Gastrocnemius medialis (tissue), 4 donors: ENCODE measurements at regions not wholly inside any gene's neighbourhood (a gene's known extent, or its start where the extent isn't known, plus 50 kb on each side); places are given as distances from the start of the nearest gene placed in this dataset.

Experiments used
- ATAC-seq, 2 donors: fragments of 150-250 bp; one replicate each; pipeline ENCODE4 v1.9.1; 2016
- DNase-seq, 2 donors: peaks; one replicate each; pipeline ENCODE4 v3.0.0-alpha.2; 2019
- H3K27ac ChIP-seq, 4 donors: fragments of 200-600 bp; sonication (generic); 1 replicate in 1 of 4; 2 replicates in 3 of 4; pipeline ENCODE4 v1.5.1; 2016 to 2018; ENCODE audit warnings: mild to moderate bottlenecking in 2 of 4, moderate library complexity in 1 of 4
- H3K27me3 ChIP-seq, 3 donors: fragments of 200-600 bp; sonication (generic) in 2 of 3; 1 replicate in 1 of 3; 2 replicates in 2 of 3; pipeline versions ENCODE4 v1.5.1 to v1.6.0; 2016 to 2019; ENCODE audit warnings: mild to moderate bottlenecking in 1 of 3, moderate library complexity in 1 of 3
- H3K36me3 ChIP-seq, 2 donors: fragments of 200-600 bp; sonication (generic) in 1 of 2; one replicate each; pipeline ENCODE4 v1.5.1; 2017 to 2018
- H3K4me1 ChIP-seq, 2 donors: fragments of 200-600 bp; sonication (generic) in 1 of 2; one replicate each; pipeline ENCODE4 v1.5.1; 2016 to 2017; ENCODE audit warnings: mild to moderate bottlenecking in 2 of 2
- H3K4me3 ChIP-seq, 4 donors: fragments of 200-600 bp; sonication (generic) in 3 of 4; 1 replicate in 1 of 4; 2 replicates in 3 of 4; pipeline ENCODE4 v1.5.1; 2016 to 2019; ENCODE audit warnings: mild to moderate bottlenecking in 2 of 4
- H3K9me3 ChIP-seq, 3 donors: fragments of 200-600 bp; sonication (generic) in 2 of 3; 1 replicate in 1 of 3; 2 replicates in 2 of 3; pipeline ENCODE4 v1.5.1; 2016 to 2019
- POLR2A ChIP-seq, 2 donors: fragments of 450-650 bp; IDR thresholded peaks; one replicate each; pipeline ENCODE4 v1.6.1; 2017; ENCODE audit warnings: antibody characterized with exemption in 2 of 2, mild to moderate bottlenecking in 2 of 2, moderate library complexity in 2 of 2
- in situ Hi-C, 4 donors: fragments of 200-750 bp; cut with MboI; loops; one replicate each; pipeline versions ENCODE4 v1.15.0 to v1.8.0; 2017; ENCODE audit warnings: low sequenced_read_pairs in 4 of 4
- intact Hi-C: fragments of 100-400 bp; cut with DNase I; formaldehyde crosslinking; loops from one replicate; pipeline ENCODE4 v1.15.1; 2023; ENCODE audit warnings: low total_unique reads
- TF ChIP-seq, protein P1 (sequence below), 5 experiments: fragments of 450-650 bp in 3 of 5; fragments of 200-600 bp in 2 of 5; sonication (generic) in 2 of 5; IDR thresholded peaks in 4 of 5; conservative IDR thresholded peaks in 1 of 5; 1 replicate in 4 of 5; 2 replicates in 1 of 5; pipeline ENCODE4 v1.5.1; 2016 to 2019; ENCODE audit warnings: antibody characterized with exemption in 5 of 5, mild to moderate bottlenecking in 3 of 5, moderate library complexity in 3 of 5

- intact Hi-C loops: no loop called here
- no peak for ATAC-seq
- Histone ChIP-seq H3K27me3 (peaks cover 0 to 2% (median 0%) of the 10 kb centered on the region in 3 donors), H3K4me3 (no peak overlapping the region), H3K36me3 (no peaks in the 10 kb centered on the region), H3K4me1 (no peaks in the 10 kb centered on the region), H3K9me3 (no peaks in the 10 kb centered on the region), H3K27ac (no peak overlapping the region)
- in situ Hi-C loops: loop anchor here in 3 of 4 donors (10.0 to 25.0 kb wide), 2 partner anchors 1560 to 1572 kb away; no protein-coding TSS in a partner anchor
- TF ChIP-seq, protein P1, sequence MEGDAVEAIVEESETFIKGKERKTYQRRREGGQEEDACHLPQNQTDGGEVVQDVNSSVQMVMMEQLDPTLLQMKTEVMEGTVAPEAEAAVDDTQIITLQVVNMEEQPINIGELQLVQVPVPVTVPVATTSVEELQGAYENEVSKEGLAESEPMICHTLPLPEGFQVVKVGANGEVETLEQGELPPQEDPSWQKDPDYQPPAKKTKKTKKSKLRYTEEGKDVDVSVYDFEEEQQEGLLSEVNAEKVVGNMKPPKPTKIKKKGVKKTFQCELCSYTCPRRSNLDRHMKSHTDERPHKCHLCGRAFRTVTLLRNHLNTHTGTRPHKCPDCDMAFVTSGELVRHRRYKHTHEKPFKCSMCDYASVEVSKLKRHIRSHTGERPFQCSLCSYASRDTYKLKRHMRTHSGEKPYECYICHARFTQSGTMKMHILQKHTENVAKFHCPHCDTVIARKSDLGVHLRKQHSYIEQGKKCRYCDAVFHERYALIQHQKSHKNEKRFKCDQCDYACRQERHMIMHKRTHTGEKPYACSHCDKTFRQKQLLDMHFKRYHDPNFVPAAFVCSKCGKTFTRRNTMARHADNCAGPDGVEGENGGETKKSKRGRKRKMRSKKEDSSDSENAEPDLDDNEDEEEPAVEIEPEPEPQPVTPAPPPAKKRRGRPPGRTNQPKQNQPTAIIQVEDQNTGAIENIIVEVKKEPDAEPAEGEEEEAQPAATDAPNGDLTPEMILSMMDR (IDR thresholded peaks at IDR 0.05 in 4 of 5, conservative IDR thresholded peaks at IDR 0.05 in 1 of 5): no peak
- no peak for TF ChIP-seq POLR2A (IDR thresholded peaks at IDR 0.05)
- DNase-seq: no peak
These were observed 110.7 kb upstream of the ZNF507 start for GRCh38 chr19:32234663-32235217.

- no peaks in the 10 kb centered on the region for H3K9me3 ChIP-seq
- ATAC-seq (no peak), DNase-seq (no peak)
- intact Hi-C loops: no loop called here
- peaks cover 0 to 2% (median 0%) of the 10 kb centered on the region in 3 donors for H3K27me3 ChIP-seq
- in situ Hi-C loops: loop anchor here in 3 of 4 donors (10.0 to 25.0 kb wide), 2 partner anchors 1563 to 1576 kb away; no protein-coding TSS in a partner anchor
- no peaks in the 10 kb centered on the region for H3K4me1 ChIP-seq
- no peak overlapping the region for H3K4me3 ChIP-seq
- TF ChIP-seq, protein P1 (IDR thresholded peaks at IDR 0.05 in 4 of 5, conservative IDR thresholded peaks at IDR 0.05 in 1 of 5): no peak
- TF ChIP-seq POLR2A (IDR thresholded peaks at IDR 0.05): no peak
- H3K36me3 ChIP-seq: no peaks in the 10 kb centered on the region
- no peak overlapping the region for H3K27ac ChIP-seq
These were observed 107.3 kb upstream of the ZNF507 start for GRCh38 chr19:32238076-32238475.

DNA sequence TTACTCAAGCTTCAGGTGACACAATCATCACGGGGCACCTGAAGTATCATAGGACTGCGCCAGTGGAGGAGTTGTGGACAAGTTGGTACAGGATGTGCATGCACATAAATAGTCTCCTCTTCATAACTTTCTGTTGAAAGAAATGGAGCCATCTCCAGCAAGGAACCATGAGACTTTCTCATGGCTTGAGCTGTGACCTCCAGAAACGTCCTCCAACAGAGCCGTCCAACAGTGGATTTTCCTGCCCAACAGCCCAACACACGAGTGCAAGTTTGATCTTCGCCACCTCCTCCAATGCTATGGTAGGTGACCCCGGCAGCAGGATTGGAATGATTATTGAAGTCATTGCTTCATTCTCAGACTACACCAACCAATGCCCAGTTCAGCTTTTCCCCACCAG, 105.1 kb upstream of the ZNF507 start:
- Histone ChIP-seq H3K27me3 (peaks cover 0 to 2% (median 0%) of the 10 kb centered on the region in 3 donors), H3K36me3 (no peaks in the 10 kb centered on the region), H3K27ac (no peak overlapping the region), H3K4me3 (no peak overlapping the region), H3K4me1 (no peaks in the 10 kb centered on the region), H3K9me3 (no peaks in the 10 kb centered on the region)
- TF ChIP-seq POLR2A (IDR thresholded peaks at IDR 0.05): no peak
- TF ChIP-seq, protein P1 (IDR thresholded peaks at IDR 0.05 in 4 of 5, conservative IDR thresholded peaks at IDR 0.05 in 1 of 5): no peak
- in situ Hi-C loops (loop anchor here in 1 of 4 donors (25.0 kb wide), 1 partner anchor 1578 kb away; no protein-coding TSS in a partner anchor), intact Hi-C loops (no loop called here)
- ATAC-seq: no peak
- no peak for DNase-seq

GRCh38 chr19:32241306-32241705, 104.1 kb upstream of the ZNF507 start:
- H3K9me3 ChIP-seq: no peaks in the 10 kb centered on the region
- in situ Hi-C loops: loop anchor here in 1 of 4 donors (25.0 kb wide), 1 partner anchor 1579 kb away; no protein-coding TSS in a partner anchor
- no peaks in the 10 kb centered on the region for H3K4me1 ChIP-seq
- ATAC-seq: no peak
- DNase-seq: no peak
- no peak for TF ChIP-seq POLR2A (IDR thresholded peaks at IDR 0.05)
- TF ChIP-seq, protein P1 (IDR thresholded peaks at IDR 0.05 in 4 of 5, conservative IDR thresholded peaks at IDR 0.05 in 1 of 5): no peak
- intact Hi-C loops: no loop called here
- H3K27ac ChIP-seq: no peak overlapping the region
- H3K36me3 ChIP-seq: no peaks in the 10 kb centered on the region
- H3K4me3 ChIP-seq: no peak overlapping the region
- H3K27me3 ChIP-seq: peaks cover 0 to 2% (median 0%) of the 10 kb centered on the region in 3 donors
